Vagina (tissue), 2 donors: ENCODE measurements at regions not wholly inside any gene's neighbourhood (a gene's known extent, or its start where the extent isn't known, plus 50 kb on each side); places are given as distances from the start of the nearest gene placed in this dataset.

Experiments
- DNase-seq, 2 donors: peaks; one replicate each; pipeline ENCODE4 v3.0.0-alpha.2; 2017; ENCODE audit errors: extremely low spot score in 2 of 2
- H3K27ac ChIP-seq: fragments of 200-600 bp; sonication (generic); one replicate; pipeline ENCODE4 v1.5.1; 2019
- H3K27me3 ChIP-seq: fragments of 200-600 bp; sonication (generic); one replicate; pipeline ENCODE4 v1.5.1; 2019
- H3K36me3 ChIP-seq, 2 donors: fragments of 200-600 bp; sonication (generic); one replicate each; pipeline ENCODE4 v1.5.1; 2017 to 2019
- H3K4me1 ChIP-seq: fragments of 200-600 bp; sonication (generic); one replicate; pipeline ENCODE4 v1.5.1; 2019
- H3K4me3 ChIP-seq, 2 donors: fragments of 200-600 bp; sonication (generic); 1 replicate in 1 of 2; 2 replicates in 1 of 2; pipeline ENCODE4 v1.5.1; 2016 to 2019
- H3K9me3 ChIP-seq: fragments of 200-600 bp; sonication (generic); one replicate; pipeline ENCODE4 v1.5.1; 2019
- POLR2A ChIP-seq, 2 donors: fragments of 450-650 bp; IDR thresholded peaks; one replicate each; pipeline ENCODE4 v1.6.1; 2017; ENCODE audit warnings: antibody characterized with exemption in 2 of 2, mild to moderate bottlenecking in 2 of 2, moderate library complexity in 2 of 2
- POLR2AphosphoS5 ChIP-seq, 2 donors: sonication (generic); formaldehyde crosslinking; IDR thresholded peaks; one replicate each; pipeline ENCODE4 v1.9.0; 2017; ENCODE audit warnings: antibody characterized with exemption in 2 of 2, mild to moderate bottlenecking in 2 of 2, low read depth in 1 of 2; ENCODE audit not compliant: insufficient read depth in 1 of 2
- intact Hi-C: fragments of 100-400 bp; cut with DNase I; formaldehyde crosslinking; loops from one replicate; pipeline ENCODE4 v1.15.1; 2023
- TF ChIP-seq, protein P1 (sequence below), 3 experiments: fragments of 450-650 bp in 2 of 3; fragments of 200-600 bp in 1 of 3; sonication (generic) in 1 of 3; IDR thresholded peaks; one replicate each; pipeline ENCODE4 v1.5.1; 2017 to 2019; ENCODE audit warnings: antibody characterized with exemption in 3 of 3, mild to moderate bottlenecking in 2 of 3, moderate library complexity in 2 of 3

- no peak overlapping the region for H3K4me3 ChIP-seq
- no peak overlapping the region for H3K27ac ChIP-seq
- H3K27me3 ChIP-seq, result no peaks in the 10 kb centered on the region
- no peaks in the 10 kb centered on the region for H3K36me3 ChIP-seq
- H3K4me1 ChIP-seq, result peaks cover 68% of the 10 kb centered on the region
- H3K9me3 ChIP-seq, result no peaks in the 10 kb centered on the region
- intact Hi-C loops, result no loop called here
- TF ChIP-seq POLR2AphosphoS5 (IDR thresholded peaks at IDR 0.05; ENCODE audit: insufficient read depth in 1 of 2, low read depth in 1 of 2) (no peak), POLR2A (IDR thresholded peaks at IDR 0.05) (no peak)
- TF ChIP-seq, protein P1, sequence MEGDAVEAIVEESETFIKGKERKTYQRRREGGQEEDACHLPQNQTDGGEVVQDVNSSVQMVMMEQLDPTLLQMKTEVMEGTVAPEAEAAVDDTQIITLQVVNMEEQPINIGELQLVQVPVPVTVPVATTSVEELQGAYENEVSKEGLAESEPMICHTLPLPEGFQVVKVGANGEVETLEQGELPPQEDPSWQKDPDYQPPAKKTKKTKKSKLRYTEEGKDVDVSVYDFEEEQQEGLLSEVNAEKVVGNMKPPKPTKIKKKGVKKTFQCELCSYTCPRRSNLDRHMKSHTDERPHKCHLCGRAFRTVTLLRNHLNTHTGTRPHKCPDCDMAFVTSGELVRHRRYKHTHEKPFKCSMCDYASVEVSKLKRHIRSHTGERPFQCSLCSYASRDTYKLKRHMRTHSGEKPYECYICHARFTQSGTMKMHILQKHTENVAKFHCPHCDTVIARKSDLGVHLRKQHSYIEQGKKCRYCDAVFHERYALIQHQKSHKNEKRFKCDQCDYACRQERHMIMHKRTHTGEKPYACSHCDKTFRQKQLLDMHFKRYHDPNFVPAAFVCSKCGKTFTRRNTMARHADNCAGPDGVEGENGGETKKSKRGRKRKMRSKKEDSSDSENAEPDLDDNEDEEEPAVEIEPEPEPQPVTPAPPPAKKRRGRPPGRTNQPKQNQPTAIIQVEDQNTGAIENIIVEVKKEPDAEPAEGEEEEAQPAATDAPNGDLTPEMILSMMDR (IDR thresholded peaks at IDR 0.05), result no peak
- no peak for DNase-seq
These were observed 402.6 kb upstream of the TBL1XR1 start for GRCh38 chr3:177599837-177600236.

GRCh38 chr3:177600411-177600810 is 403.1 kb upstream of the TBL1XR1 start:
- no peak overlapping the region for H3K4me3 ChIP-seq
- H3K9me3 ChIP-seq, result no peaks in the 10 kb centered on the region
- H3K27ac ChIP-seq, result no peak overlapping the region
- peaks cover 68% of the 10 kb centered on the region for H3K4me1 ChIP-seq
- H3K36me3 ChIP-seq, result no peaks in the 10 kb centered on the region
- intact Hi-C loops, result no loop called here
- no peak for DNase-seq
- H3K27me3 ChIP-seq, result no peaks in the 10 kb centered on the region
- no peak for TF ChIP-seq POLR2A (IDR thresholded peaks at IDR 0.05)
- TF ChIP-seq, protein P1 (IDR thresholded peaks at IDR 0.05), result no peak
- no peak for TF ChIP-seq POLR2AphosphoS5 (IDR thresholded peaks at IDR 0.05; ENCODE audit: insufficient read depth in 1 of 2, low read depth in 1 of 2)

DNA sequence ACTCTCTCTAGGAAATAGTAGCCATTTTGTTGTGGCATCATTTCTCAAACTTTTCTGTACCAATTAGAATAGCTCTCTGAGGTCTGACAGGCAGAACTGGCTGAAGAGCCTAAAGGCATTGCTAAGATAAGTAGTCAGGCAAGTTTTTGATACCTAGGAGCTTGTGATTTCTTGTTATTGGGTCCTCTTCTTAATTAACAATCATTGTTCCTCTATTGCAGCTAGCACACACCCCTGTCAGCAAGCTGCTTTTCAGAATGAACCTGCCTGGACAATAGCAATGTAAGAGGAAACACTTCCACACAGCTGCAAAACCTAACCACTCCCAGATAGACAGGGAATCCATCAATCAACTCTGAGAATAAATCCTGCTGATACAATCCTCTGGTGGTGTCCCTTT is 403.9 kb upstream of the TBL1XR1 start:
- H3K4me3 ChIP-seq, result no peak overlapping the region
- no peaks in the 10 kb centered on the region for H3K36me3 ChIP-seq
- no peaks in the 10 kb centered on the region for H3K9me3 ChIP-seq
- DNase-seq, result no peak
- H3K27ac ChIP-seq, result no peak overlapping the region
- TF ChIP-seq POLR2AphosphoS5 (IDR thresholded peaks at IDR 0.05; ENCODE audit: insufficient read depth in 1 of 2, low read depth in 1 of 2), result peak in 1 of 2 donors; percentile 71
- TF ChIP-seq, protein P1 (IDR thresholded peaks at IDR 0.05), result no peak
- TF ChIP-seq POLR2A (IDR thresholded peaks at IDR 0.05), result no peak
- intact Hi-C loops, result no loop called here
- no peaks in the 10 kb centered on the region for H3K27me3 ChIP-seq
- peaks cover 60% of the 10 kb centered on the region for H3K4me1 ChIP-seq

- no peak for TF ChIP-seq POLR2A (IDR thresholded peaks at IDR 0.05)
- TF ChIP-seq POLR2AphosphoS5 (IDR thresholded peaks at IDR 0.05; ENCODE audit: insufficient read depth in 1 of 2, low read depth in 1 of 2), result no peak
- TF ChIP-seq, protein P1 (IDR thresholded peaks at IDR 0.05), result no peak
- Histone ChIP-seq H3K4me1 (peaks cover 45% of the 10 kb centered on the region), H3K4me3 (no peak overlapping the region), H3K36me3 (no peaks in the 10 kb centered on the region), H3K27ac (no peak overlapping the region), H3K9me3 (no peaks in the 10 kb centered on the region), H3K27me3 (no peaks in the 10 kb centered on the region)
- DNase-seq, result no peak
- intact Hi-C loops, result no loop called here
These were observed 405.4 kb upstream of the TBL1XR1 start for GRCh38 chr3:177602601-177603147.

DNA sequence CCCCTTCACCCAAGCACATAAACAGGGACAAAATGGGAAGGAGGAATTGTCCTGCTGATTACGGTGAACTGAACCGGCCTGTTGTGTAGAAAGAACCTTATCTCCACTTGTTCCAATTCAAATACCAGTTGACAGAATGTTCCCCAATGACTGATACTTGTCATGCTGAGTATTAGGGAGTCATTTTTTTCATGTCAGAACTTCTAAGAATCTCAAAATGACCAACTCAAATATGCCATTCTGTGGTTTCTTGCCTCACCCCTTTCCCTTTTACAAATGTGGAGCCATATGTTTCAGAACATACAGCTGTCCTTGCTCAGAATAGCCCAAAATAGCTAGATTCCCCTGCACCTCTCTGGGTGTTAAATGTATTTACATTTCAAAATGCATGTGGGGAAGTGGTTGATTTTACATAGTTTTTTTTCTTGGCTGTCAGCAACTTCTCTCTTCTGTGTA is 405.9 kb upstream of the TBL1XR1 start:
- Histone ChIP-seq H3K4me3 (no peak overlapping the region), H3K36me3 (no peaks in the 10 kb centered on the region), H3K27me3 (no peaks in the 10 kb centered on the region), H3K9me3 (no peaks in the 10 kb centered on the region), H3K4me1 (peaks cover 40% of the 10 kb centered on the region), H3K27ac (no peak overlapping the region)
- intact Hi-C loops, result no loop called here
- DNase-seq, result no peak
- TF ChIP-seq POLR2A (IDR thresholded peaks at IDR 0.05) (no peak), POLR2AphosphoS5 (IDR thresholded peaks at IDR 0.05; ENCODE audit: insufficient read depth in 1 of 2, low read depth in 1 of 2) (no peak)
- TF ChIP-seq, protein P1 (IDR thresholded peaks at IDR 0.05), result no peak
